Activated CD4-positive, alpha-beta T cell treated with anti-CD3 and anti-CD28 coated beads, Interleukin-2, amount 50 U/mL, for 48 hours (primary cell): ENCODE measurements at regions not wholly inside any gene's neighbourhood (a gene's known extent, or its start where the extent isn't known, plus 50 kb on each side); places are given as distances from the start of the nearest gene placed in this dataset.

ENCODE experiments used
- DNase-seq, 2 experiments: peaks; one replicate each; pipeline ENCODE4 v3.0.0-alpha.2; 2020

DNA sequence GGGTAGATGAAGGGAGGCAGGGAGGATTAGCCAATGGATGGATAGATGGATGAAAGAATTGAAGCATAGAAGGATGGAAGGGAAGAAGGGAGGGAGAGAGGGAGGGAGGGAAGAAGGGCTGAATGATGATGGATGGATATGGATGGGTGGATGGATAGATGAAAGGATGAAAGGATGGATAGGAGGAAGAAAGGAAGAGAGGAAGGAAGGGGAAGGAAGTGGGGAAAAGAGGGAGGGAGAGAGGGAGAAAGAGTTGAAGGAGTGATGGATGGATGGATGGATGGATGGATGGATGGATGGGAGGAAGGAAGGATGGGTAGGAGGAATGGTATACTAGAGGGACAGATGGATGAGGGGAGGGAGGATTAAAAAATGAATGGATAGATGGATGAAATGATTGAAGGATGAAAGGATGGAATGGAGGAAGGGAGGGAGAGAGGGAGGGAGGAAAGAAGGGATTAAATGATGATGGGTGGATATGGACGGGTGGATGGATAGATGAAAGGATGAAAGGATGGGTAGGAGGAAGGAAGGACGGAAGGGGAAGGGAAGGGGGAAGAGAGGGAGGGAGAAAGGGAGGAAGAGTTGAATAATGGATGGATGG is 145.9 kb downstream of the MN1 start:
- no peak for DNase-seq

GRCh38 chr22:27656970-27657369 is 144.6 kb downstream of the MN1 start:
- DNase-seq, result no peak

GRCh38 chr22:27660306-27660705 is 141.2 kb downstream of the MN1 start:
- DNase-seq, result no peak

- no peak for DNase-seq
Measured at GRCh38 chr22:27662359-27663301, 138.9 kb downstream of the MN1 start.

GRCh38 chr22:27663812-27664211 is 137.7 kb downstream of the MN1 start:
- no peak for DNase-seq

- DNase-seq, result no peak
Measured at GRCh38 chr22:27666272-27666997, 135.1 kb downstream of the MN1 start.

DNA sequence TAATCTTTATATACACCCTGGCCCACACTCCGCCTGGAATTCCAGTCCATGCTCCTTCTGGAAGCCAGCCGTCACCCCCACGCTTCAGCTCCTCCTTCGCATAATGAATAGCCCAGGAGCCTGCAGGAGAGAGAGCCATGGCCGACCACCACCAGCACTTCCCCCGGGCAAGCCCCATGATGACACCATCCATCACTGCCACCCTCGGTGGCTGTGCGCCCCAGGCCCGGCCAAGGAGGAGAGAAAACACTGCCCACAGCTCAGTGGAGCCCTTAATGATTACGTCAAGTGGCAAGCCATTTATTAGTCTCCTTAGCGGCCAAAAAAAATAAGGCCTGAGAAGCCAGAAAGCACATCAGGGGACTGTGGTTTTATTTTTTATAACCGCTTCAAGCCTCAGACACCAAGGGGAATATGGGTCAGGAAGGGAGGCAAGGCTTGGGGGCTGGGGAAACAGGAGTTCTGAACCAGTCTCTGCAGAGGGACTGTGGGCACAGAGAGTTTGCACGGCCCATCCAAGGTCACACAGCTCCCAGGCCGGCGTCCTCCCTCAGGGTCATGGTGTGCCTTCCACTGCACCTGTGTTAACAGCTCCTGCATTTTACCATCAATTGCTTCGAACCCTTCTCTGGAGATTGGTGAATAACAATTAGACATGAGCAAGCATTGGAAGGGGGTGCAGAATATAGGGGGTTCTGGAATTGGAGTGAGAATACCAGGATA is 134.3 kb downstream of the MN1 start:
- DNase-seq, result no peak

GRCh38 chr22:27668828-27669797 is 132.4 kb downstream of the MN1 start:
- no peak for DNase-seq

- DNase-seq, result no peak
Measured at GRCh38 chr22:27669798-27670599, 131.6 kb downstream of the MN1 start.

DNA sequence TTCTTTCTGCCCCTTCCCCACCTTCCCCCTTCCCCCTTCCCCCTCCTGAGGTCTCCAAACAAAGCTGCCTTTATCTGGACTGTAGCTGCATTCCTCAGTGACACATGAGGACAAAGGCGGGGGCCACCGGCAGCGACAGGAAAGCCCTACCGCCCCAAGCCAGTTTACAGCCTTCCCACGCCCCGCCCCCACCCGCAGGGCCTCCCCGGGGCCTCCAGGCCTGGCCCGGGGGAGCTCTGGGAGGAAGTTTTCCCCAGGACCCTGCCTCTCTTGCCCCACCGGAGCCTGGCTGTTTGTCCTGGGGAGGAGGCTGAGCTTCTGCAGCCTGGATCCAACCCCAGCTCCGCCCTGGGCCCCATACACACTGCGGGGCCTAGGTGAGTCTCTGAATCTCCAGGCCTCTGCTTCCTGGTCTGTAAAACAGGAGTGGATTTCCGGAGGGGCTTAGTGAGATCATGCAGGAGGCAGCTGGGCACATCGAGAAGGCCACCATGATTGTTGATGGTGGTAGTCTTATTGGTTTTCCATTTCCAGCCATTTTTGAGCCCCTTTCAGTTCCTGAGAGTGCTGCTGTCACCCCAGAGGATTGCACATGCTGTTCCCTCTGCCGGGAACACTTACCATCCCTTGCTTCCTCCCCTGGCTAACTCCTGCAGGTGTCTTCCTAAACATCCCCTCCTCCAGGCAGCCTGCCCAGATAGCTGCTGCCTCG is 130.7 kb downstream of the MN1 start:
- no peak for DNase-seq

DNA sequence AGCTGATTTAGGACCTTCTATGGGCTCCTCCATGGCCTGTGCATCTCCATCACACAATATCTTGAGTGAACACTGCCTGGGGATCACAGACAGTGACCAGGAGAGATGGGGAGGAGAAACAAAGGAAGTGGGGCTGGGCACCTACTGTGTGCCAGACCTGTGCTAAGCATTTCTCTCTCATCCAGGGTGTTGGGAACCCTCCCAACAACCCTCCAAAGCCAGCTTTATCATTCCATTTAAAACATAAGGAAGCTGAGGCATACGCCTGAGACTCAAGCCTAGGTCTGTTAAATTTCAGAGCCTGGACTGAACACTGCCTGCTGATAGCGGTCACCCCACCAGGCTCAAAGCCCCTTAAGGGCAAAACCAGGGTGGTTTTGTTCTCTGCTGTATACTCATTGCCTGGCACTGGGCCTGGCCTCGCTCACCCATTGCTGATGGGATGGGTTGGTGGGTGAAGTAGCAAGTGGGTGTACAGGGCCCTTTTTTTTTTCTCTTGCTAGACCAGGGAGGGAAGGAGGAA is 130.1 kb downstream of the MN1 start:
- DNase-seq, result no peak

DNA sequence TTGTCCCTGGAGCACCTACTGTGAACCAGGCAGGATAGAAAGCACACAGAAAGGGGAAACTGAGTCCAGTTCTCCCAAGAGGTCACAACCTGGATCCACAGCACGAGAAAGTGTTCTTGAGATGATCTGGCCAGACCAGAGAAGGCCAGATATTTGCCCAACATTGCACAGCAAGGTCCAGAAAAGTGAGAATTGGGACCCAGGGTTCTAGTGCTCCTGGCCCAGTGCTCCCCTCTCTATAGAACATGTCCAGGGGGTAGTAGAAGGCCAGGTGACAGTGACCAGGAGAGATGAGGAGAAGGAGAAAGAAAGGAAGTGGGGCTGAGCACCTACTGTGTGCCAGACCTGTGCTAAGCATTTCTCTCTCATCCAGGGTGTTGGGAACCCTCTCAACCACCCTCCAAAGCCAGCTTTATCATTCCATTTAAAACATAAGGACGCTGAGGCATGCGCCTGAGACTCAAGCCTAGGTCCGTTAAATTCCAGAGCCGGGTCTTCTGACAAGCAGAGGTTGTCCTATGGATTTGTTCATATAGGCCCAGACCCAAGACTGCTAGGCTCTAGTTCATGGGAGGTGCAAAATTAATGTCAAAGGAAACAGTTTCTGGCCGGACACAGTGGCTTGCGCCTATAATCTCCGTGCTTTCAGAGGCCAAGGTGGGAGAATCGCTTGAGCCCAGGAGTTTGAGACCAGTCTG is 128.7 kb downstream of the MN1 start:
- DNase-seq, result no peak

DNA sequence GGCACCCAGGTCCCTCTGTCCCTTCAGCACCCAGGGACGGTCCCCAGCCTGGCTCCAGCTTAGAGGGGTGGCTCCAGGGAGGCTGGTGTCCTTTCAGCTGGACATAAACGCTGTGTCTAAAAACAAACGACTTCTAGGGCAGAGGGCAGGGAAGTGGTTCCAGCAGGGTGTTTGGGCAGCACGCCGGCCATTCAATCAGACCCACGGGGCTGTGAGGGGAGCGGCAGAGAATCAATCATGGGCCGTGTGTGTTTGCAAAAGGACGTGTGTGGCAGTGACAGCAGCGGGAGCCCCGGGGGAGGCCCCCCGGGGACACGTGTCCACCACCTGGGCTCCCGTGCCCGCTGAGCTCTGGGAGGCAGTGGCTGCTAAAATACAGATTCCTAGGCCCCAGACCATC is 127.7 kb downstream of the MN1 start:
- DNase-seq, result no peak

DNA sequence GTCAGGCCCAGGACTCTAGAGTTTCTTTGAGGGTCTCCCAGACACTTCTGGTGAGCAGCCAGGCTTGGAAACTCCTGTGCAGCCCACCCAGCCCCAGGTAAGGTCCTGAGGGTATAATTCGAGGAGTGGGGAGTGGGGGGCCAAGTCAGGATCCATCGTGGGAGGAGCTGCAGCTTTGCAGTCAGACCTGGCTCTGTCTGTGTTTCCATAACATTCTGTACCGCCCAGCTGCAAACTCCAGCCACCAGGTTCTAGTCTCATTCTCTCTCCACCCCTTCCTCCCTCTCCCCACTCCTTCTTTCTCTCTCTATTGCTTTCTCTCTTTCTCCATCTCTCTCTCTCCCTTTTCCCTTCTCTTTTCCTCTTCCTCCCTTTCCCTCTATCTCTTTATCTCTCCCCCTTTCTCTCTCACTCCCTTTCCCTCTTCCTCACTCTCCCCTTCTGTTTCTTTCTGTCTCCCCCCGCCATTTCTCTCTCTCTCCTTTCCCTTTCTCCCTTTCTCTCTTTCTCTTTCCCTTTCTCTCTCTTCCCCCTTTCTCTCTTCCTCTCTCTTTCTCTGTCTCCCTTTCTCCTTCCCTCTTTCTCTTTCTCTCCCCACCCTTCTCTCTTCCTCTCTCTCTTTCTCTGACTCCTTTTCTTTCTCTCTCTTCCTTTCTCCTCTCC is 127.2 kb downstream of the MN1 start:
- DNase-seq, result no peak

DNA sequence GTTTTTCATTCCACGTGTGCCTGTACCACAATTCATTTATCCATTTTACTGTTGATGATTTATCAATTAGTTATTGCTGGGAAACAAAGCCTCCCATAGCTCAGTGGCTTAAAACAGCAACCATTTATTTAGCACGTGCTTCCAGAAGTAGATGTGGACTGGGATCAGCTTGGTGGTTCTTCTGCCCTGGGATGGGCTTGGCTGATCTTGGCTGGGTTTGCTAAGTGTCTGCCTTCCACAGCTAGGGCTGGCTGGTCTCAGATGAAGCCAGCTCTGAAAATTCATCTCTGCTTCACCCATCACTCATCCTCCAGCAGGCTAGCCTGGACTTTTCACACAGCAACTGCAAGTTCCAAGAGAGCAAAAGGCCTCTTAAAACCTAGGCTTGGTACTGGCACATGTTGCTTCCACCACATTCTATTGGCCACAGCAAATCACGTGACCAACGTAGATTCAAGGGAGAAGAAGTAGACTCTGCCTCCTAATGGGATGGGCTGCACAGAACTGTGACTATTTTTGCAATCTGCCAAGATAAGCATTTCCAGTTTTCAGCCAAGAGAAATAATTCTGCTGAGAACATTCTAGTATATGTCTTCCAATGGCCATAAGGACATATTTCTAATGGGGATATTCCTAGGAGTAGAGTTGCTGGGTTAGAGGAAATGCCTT is 124.9 kb downstream of the MN1 start:
- DNase-seq, result no peak

DNA sequence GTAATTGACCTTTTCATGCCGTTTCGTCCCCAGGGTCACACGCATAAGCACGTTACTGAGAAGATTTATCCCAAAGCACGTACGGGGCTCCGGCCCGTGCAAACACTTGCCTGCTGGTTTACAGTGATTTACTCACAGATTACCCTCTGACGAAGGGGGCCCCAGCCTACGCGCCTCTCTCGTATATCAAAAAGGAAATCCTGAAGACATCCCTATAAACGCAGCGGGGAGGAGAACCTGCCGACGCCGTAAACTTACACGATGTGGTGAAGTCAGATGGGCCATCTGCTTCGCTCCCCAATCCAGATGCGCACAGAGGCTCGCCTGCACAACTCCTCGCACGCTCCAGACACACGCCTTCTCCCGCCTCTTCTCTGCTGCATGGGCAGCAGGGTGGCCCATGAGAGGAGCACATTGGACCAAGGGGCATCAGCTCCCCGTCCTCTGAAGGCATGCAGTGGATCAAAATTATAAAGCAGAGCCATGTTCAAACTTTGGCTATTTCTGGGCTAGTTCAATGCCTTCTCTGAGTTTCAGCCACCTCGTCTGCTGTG is 123.6 kb downstream of the MN1 start:
- DNase-seq, result no peak

GRCh38 chr22:27679176-27679575 is 122.4 kb downstream of the MN1 start:
- DNase-seq, result no peak
